CD8-positive, alpha-beta memory T cell (primary cell): ENCODE measurements at regions not wholly inside any gene's neighbourhood (a gene's known extent, or its start where the extent isn't known, plus 50 kb on each side); places are given as distances from the start of the nearest gene placed in this dataset.
"Not testable (repeated sequence)": the region's sequence is repeated elsewhere in the genome, so short reads cannot be mapped to it uniquely, and the experiment has no call there.

ENCODE experiments used
- CTCF ChIA-PET: fragments of 350-600 bp; sonication (Branson Sonifier 250); formaldehyde crosslinking; loops from one replicate; lab custom pipeline; 2021; ENCODE audit warnings: antibody characterized with exemption; lab: Charles Lee
- POLR2A ChIA-PET: fragments of 350-600 bp; sonication (Branson Sonifier 250); formaldehyde crosslinking; loops from one replicate; lab custom pipeline; 2021; ENCODE audit warnings: antibody characterized with exemption; lab: Charles Lee
- DNase-seq, 5 donors: peaks; one replicate each; pipeline versions ENCODE4 v3.0.0 to v3.0.0-alpha.2; 2020 to 2022; ENCODE audit warnings: mixed read lengths in 1 of 5
- H3K27ac ChIP-seq: one replicate; pipeline ENCODE4 v1.7.0; 2013; ENCODE audit warnings: low read depth, mild to moderate bottlenecking, low read length, moderate library complexity
- H3K27me3 ChIP-seq: 2 replicates; pipeline ENCODE4 v1.7.0; 2013; ENCODE audit warnings: low read length, mild to moderate bottlenecking; ENCODE audit not compliant: insufficient read depth, poor library complexity, severe bottlenecking
- H3K36me3 ChIP-seq: 2 replicates; pipeline ENCODE4 v1.7.0; 2013; ENCODE audit warnings: mild to moderate bottlenecking, low read length, moderate library complexity; ENCODE audit not compliant: insufficient read depth
- H3K4me1 ChIP-seq: 2 replicates; pipeline ENCODE4 v1.7.0; 2013; ENCODE audit warnings: mild to moderate bottlenecking, low read length, moderate library complexity; ENCODE audit not compliant: insufficient read depth
- H3K4me3 ChIP-seq: 2 replicates; pipeline ENCODE4 v1.7.0; 2013; ENCODE audit warnings: mild to moderate bottlenecking, low read length
- H3K9me3 ChIP-seq: 2 replicates; pipeline ENCODE4 v1.7.0; 2013; ENCODE audit warnings: mild to moderate bottlenecking, low read length
- H3K27ac Mint-ChIP-seq, 8 donors: one replicate each; pipeline ENCODE4 v1.8.0; 2020 to 2021; ENCODE audit warnings: mixed read lengths in 8 of 8, mild to moderate bottlenecking in 6 of 8, inconsistent platforms in 3 of 8, moderate library complexity in 3 of 8
- H3K27me3 Mint-ChIP-seq, 2 donors: one replicate each; pipeline ENCODE4 v1.8.0; 2020 to 2021; ENCODE audit warnings: mixed read lengths in 2 of 2, mild to moderate bottlenecking in 1 of 2, moderate library complexity in 1 of 2
- H3K36me3 Mint-ChIP-seq, 3 donors: one replicate each; pipeline ENCODE4 v1.8.0; 2020 to 2021; ENCODE audit warnings: mixed read lengths in 3 of 3, inconsistent platforms in 1 of 3, mild to moderate bottlenecking in 1 of 3
- H3K4me1 Mint-ChIP-seq, 3 donors: one replicate each; pipeline ENCODE4 v1.8.0; 2020 to 2021; ENCODE audit warnings: mixed read lengths in 3 of 3, inconsistent platforms in 1 of 3, mild to moderate bottlenecking in 1 of 3
- H3K4me3 Mint-ChIP-seq, 7 donors: one replicate each; pipeline ENCODE4 v1.8.0; 2020 to 2021; ENCODE audit warnings: mixed read lengths in 7 of 7, mild to moderate bottlenecking in 6 of 7, moderate library complexity in 4 of 7, inconsistent platforms in 2 of 7
- H3K9me3 Mint-ChIP-seq, 5 donors: one replicate each; pipeline ENCODE4 v1.8.0; 2020 to 2022; ENCODE audit warnings: mixed read lengths in 5 of 5, mild to moderate bottlenecking in 3 of 5, moderate library complexity in 2 of 5, inconsistent platforms in 1 of 5

GRCh38 chr14:94826774-94827173, 56.9 kb upstream of the GSC start:
- Histone ChIP-seq H3K27me3 (no peaks in the 10 kb centered on the region), H3K4me3 (no peak overlapping the region), H3K27ac (no peak overlapping the region), H3K9me3 (no peaks in the 10 kb centered on the region), H3K36me3 (no peaks in the 10 kb centered on the region), H3K4me1 (no peaks in the 10 kb centered on the region)
- H3K4me3 Mint-ChIP-seq, result no peak overlapping the region
- H3K4me1 Mint-ChIP-seq, result no peaks in the 10 kb centered on the region
- H3K27ac Mint-ChIP-seq, result no peak overlapping the region
- peaks cover 0 to 8% (median 5%) of the 10 kb centered on the region in 5 donors for H3K9me3 Mint-ChIP-seq
- ChIA-PET CTCF (no interaction called here), POLR2A (no interaction called here)
- H3K27me3 Mint-ChIP-seq, result peaks cover 9 to 19% of the 10 kb centered on the region in 2 donors
- peaks cover 0 to 4% (median 0%) of the 10 kb centered on the region in 3 donors for H3K36me3 Mint-ChIP-seq
- DNase-seq, result no peak

GRCh38 chr14:94823556-94824341, 53.8 kb upstream of the GSC start:
- no peak for DNase-seq
- POLR2A ChIA-PET, result no interaction called here
- CTCF ChIA-PET, result no interaction called here
- H3K4me1 Mint-ChIP-seq, result no peaks in the 10 kb centered on the region
- no peak overlapping the region for H3K4me3 Mint-ChIP-seq
- peaks cover 0 to 8% (median 5%) of the 10 kb centered on the region in 5 donors for H3K9me3 Mint-ChIP-seq
- H3K27ac Mint-ChIP-seq, result no peak overlapping the region
- no peaks in the 10 kb centered on the region for H3K27me3 ChIP-seq
- H3K4me3 ChIP-seq, result no peak overlapping the region
- H3K36me3 Mint-ChIP-seq, result peaks cover 0 to 4% (median 0%) of the 10 kb centered on the region in 3 donors
- no peaks in the 10 kb centered on the region for H3K4me1 ChIP-seq
- no peaks in the 10 kb centered on the region for H3K9me3 ChIP-seq
- no peaks in the 10 kb centered on the region for H3K36me3 ChIP-seq
- no peak overlapping the region for H3K27ac ChIP-seq
- peaks cover 8 to 22% of the 10 kb centered on the region in 2 donors for H3K27me3 Mint-ChIP-seq

- Histone ChIP-seq H3K4me1 (no peaks in the 10 kb centered on the region), H3K36me3 (no peaks in the 10 kb centered on the region), H3K27ac (no peak overlapping the region), H3K9me3 (no peaks in the 10 kb centered on the region), H3K27me3 (no peaks in the 10 kb centered on the region), H3K4me3 (no peak overlapping the region)
- Mint-ChIP-seq H3K27ac (no peak overlapping the region), H3K4me1 (no peaks in the 10 kb centered on the region), H3K4me3 (no peak overlapping the region), H3K27me3 (peaks cover 8 to 22% of the 10 kb centered on the region in 2 donors), H3K9me3 (peaks cover 0 to 8% (median 5%) of the 10 kb centered on the region in 5 donors), H3K36me3 (peaks cover 0 to 4% (median 0%) of the 10 kb centered on the region in 3 donors)
- CTCF ChIA-PET, result no interaction called here
- POLR2A ChIA-PET, result no interaction called here
- no peak for DNase-seq
Measured at GRCh38 chr14:94821705-94822104, 51.8 kb upstream of the GSC start.

GRCh38 chr14:94820932-94821331, 51.0 kb upstream of the GSC start:
- H3K9me3 ChIP-seq, H3K4me1 ChIP-seq, DNase-seq, H3K27ac Mint-ChIP-seq, H3K4me3 ChIP-seq, H3K27ac ChIP-seq, POLR2A ChIA-PET, H3K9me3 Mint-ChIP-seq, H3K36me3 Mint-ChIP-seq, H3K36me3 ChIP-seq, H3K4me3 Mint-ChIP-seq, H3K4me1 Mint-ChIP-seq, CTCF ChIA-PET, H3K27me3 ChIP-seq: not testable (repeated sequence)
- H3K27me3 Mint-ChIP-seq, result peaks cover 10 to 27% of the 10 kb centered on the region in 2 donors
